Immature natural killer cell (primary cell): ENCODE measurements at regions not wholly inside any gene's neighbourhood (a gene's known extent, or its start where the extent isn't known, plus 50 kb on each side); places are given as distances from the start of the nearest gene placed in this dataset.

Experiments used
- DNase-seq, 3 donors: peaks; one replicate each; pipeline ENCODE4 v3.0.0; 2022; ENCODE audit warnings: mixed read lengths in 1 of 3
- H3K27ac Mint-ChIP-seq, 6 donors: one replicate each; pipeline ENCODE4 v1.8.0; 2020; ENCODE audit warnings: mixed read lengths in 6 of 6, mild to moderate bottlenecking in 5 of 6, inconsistent platforms in 4 of 6, moderate library complexity in 3 of 6
- H3K27me3 Mint-ChIP-seq, 3 donors: one replicate each; pipeline ENCODE4 v1.8.0; 2020 to 2021; ENCODE audit warnings: low read depth in 3 of 3, mild to moderate bottlenecking in 3 of 3, mixed read lengths in 3 of 3, moderate library complexity in 3 of 3, inconsistent platforms in 1 of 3
- H3K36me3 Mint-ChIP-seq, 3 donors: one replicate each; pipeline ENCODE4 v1.8.0; 2020; ENCODE audit warnings: mixed read lengths in 3 of 3, inconsistent platforms in 2 of 3, mild to moderate bottlenecking in 2 of 3
- H3K4me1 Mint-ChIP-seq, 2 donors: one replicate each; pipeline ENCODE4 v1.8.0; 2020; ENCODE audit warnings: inconsistent platforms in 2 of 2, mild to moderate bottlenecking in 2 of 2, mixed read lengths in 2 of 2, moderate library complexity in 1 of 2
- H3K4me3 Mint-ChIP-seq, 5 donors: one replicate each; pipeline ENCODE4 v1.8.0; 2020; ENCODE audit warnings: mild to moderate bottlenecking in 5 of 5, mixed read lengths in 5 of 5, inconsistent platforms in 3 of 5, moderate library complexity in 3 of 5
- H3K9me3 Mint-ChIP-seq, 6 donors: one replicate each; pipeline ENCODE4 v1.8.0; 2020; ENCODE audit warnings: mild to moderate bottlenecking in 6 of 6, mixed read lengths in 6 of 6, inconsistent platforms in 4 of 6, moderate library complexity in 3 of 6

GRCh38 chr9:1653282-1653681 lies 361.9 kb upstream of the SMARCA2 start:
- no peak overlapping the region for H3K4me3 Mint-ChIP-seq
- H3K27ac Mint-ChIP-seq = no peak overlapping the region
- H3K36me3 Mint-ChIP-seq = no peaks in the 10 kb centered on the region
- H3K9me3 Mint-ChIP-seq = peaks cover 0 to 6% (median 0%) of the 10 kb centered on the region in 6 donors
- H3K4me1 Mint-ChIP-seq = no peaks in the 10 kb centered on the region
- DNase-seq = no peak
- H3K27me3 Mint-ChIP-seq = peaks cover 0 to 5% (median 5%) of the 10 kb centered on the region in 3 donors

DNA sequence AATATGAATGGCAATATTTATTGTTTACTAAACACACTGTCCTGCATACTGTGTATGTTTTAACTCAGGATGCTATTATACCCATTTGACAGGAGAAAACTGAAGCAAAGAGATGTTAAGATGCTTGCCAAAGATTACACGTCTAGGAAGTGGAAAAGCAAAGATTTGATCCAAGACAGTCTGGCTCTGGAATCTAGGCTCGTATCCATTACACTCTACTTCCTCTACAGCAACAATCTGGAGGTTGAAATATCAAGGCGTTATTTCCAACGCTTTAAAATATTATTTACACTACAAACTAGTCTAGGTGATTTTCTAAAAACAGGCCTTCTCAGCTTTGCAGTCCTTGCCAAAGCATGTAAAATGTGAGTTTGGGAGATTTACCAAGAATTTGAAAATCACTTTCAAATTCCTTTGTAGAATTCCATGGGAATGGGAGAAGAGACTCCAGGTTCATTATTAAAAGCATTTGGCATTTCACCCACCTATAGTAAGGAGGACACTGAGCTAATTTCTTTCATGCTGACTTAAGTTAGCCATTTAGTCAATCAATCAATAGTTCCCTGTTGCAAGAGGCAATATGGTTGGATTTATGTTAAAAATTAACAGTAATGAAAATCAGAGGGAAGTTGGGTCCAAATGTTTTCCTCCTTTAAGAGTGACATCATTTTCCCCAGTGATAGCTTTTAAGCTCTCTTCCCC lies 356.3 kb upstream of the SMARCA2 start:
- H3K4me3 Mint-ChIP-seq = no peak overlapping the region
- H3K9me3 Mint-ChIP-seq = peaks cover 0 to 9% (median 0%) of the 10 kb centered on the region in 6 donors
- H3K27ac Mint-ChIP-seq = no peak overlapping the region
- H3K36me3 Mint-ChIP-seq = no peaks in the 10 kb centered on the region
- no peaks in the 10 kb centered on the region for H3K4me1 Mint-ChIP-seq
- peaks cover 3 to 5% (median 5%) of the 10 kb centered on the region in 3 donors for H3K27me3 Mint-ChIP-seq
- no peak for DNase-seq

DNA sequence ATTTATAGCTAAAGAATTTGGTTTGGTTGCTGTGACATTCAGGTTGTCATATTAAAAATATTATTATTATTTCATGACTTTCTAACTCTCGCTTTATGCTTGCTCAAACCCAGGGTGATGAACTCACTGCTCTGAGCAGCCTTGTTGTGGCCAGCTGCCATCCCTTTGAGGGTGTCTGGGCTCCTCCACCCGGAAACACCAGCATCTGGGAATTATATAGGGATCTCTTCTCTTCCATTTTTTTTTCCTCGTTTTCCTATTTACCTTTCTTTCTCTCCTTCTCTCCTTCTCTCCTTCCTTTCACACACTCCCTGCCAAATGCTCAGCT lies 355.8 kb upstream of the SMARCA2 start:
- Mint-ChIP-seq H3K9me3 (peaks cover 0 to 9% (median 1%) of the 10 kb centered on the region in 6 donors), H3K36me3 (no peaks in the 10 kb centered on the region), H3K4me3 (no peak overlapping the region), H3K27ac (no peak overlapping the region), H3K27me3 (peaks cover 3 to 5% (median 5%) of the 10 kb centered on the region in 3 donors), H3K4me1 (no peaks in the 10 kb centered on the region)
- no peak for DNase-seq

- Mint-ChIP-seq H3K27me3 (peaks cover 0 to 5% (median 0%) of the 10 kb centered on the region in 3 donors), H3K4me3 (no peak overlapping the region), H3K4me1 (no peaks in the 10 kb centered on the region), H3K27ac (no peak overlapping the region), H3K9me3 (peaks cover 0 to 28% (median 4%) of the 10 kb centered on the region in 6 donors), H3K36me3 (no peaks in the 10 kb centered on the region)
- no peak for DNase-seq
Measured at GRCh38 chr9:1668441-1668840, 346.7 kb upstream of the SMARCA2 start.

DNA sequence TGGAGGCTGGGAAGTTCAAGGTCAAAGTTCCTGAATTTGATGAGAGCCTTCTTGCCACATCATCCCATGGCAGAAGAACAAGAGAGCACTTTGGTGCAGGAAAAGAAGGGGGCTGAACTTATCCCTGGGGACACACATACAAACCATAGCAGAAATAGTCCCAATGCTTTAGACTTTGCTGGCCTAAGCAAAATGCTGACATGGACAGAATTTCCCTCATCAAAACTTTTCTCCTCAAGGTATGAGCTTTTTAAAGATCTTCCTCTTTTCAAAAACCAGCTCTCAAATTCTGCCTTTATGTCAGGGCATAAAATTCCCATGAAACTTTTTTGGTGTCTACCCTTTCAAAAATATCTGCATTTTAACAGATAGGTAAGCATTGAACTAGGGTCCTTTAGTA lies 341.8 kb upstream of the SMARCA2 start:
- Mint-ChIP-seq H3K9me3 (peaks cover 0 to 1% (median 0%) of the 10 kb centered on the region in 6 donors), H3K4me1 (no peaks in the 10 kb centered on the region), H3K4me3 (no peak overlapping the region), H3K27me3 (peaks cover 0 to 2% (median 0%) of the 10 kb centered on the region in 3 donors), H3K36me3 (no peaks in the 10 kb centered on the region), H3K27ac (no peak overlapping the region)
- DNase-seq = no peak

DNA sequence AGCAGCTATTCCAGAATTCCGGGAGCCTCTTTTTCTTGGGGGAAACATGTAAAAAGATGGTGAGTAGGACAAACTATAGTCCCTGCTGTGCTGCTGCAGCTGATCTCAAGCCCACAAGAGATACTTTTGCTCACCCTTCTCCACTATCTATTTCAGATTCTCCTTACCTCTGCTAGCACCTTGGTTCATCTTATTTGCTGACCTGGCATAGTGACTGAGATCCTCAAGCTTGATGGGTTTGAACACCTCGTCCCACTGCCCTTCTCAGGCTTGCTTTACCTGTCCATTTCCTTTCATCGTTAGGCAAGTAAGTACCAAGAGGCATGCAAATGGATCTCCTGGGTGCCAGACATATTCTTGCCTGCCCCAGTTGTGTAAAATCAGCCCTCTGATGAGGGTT lies 338.4 kb upstream of the SMARCA2 start:
- H3K4me3 Mint-ChIP-seq = no peak overlapping the region
- H3K36me3 Mint-ChIP-seq = no peaks in the 10 kb centered on the region
- H3K27me3 Mint-ChIP-seq = peaks cover 0 to 3% (median 0%) of the 10 kb centered on the region in 3 donors
- H3K9me3 Mint-ChIP-seq = peaks cover 0 to 4% (median 0%) of the 10 kb centered on the region in 6 donors
- no peaks in the 10 kb centered on the region for H3K4me1 Mint-ChIP-seq
- no peak overlapping the region for H3K27ac Mint-ChIP-seq
- no peak for DNase-seq

DNA sequence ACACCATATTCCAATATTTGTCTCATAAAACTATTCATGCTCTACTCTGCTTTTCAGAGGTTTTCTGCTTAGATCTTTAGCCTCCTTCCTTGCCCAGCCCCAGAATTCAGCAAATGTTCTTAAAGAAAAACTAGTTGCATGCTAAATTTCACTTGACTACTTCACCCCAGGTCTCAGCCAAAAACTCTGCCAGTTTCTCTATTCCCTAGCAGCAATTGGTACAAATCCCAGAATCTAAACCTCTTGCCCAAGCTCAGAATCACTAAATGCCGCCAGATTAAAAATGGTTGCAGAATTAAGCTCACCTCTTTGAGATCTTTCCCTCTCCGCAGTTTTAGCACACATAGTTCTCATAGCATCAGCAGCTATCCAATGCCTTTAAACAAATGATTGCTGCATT lies 331.2 kb upstream of the SMARCA2 start:
- H3K27ac Mint-ChIP-seq = no peak overlapping the region
- H3K9me3 Mint-ChIP-seq = peaks cover 0 to 4% (median 0%) of the 10 kb centered on the region in 6 donors
- H3K4me3 Mint-ChIP-seq = no peak overlapping the region
- H3K36me3 Mint-ChIP-seq = no peaks in the 10 kb centered on the region
- peaks cover 4 to 7% (median 4%) of the 10 kb centered on the region in 3 donors for H3K27me3 Mint-ChIP-seq
- no peaks in the 10 kb centered on the region for H3K4me1 Mint-ChIP-seq
- no peak for DNase-seq

- DNase-seq = no peak
- Mint-ChIP-seq H3K27ac (no peak overlapping the region), H3K27me3 (peaks cover 0 to 12% (median 0%) of the 10 kb centered on the region in 3 donors), H3K4me1 (no peaks in the 10 kb centered on the region), H3K4me3 (no peak overlapping the region), H3K9me3 (peaks cover 0 to 6% (median under 1%) of the 10 kb centered on the region in 6 donors), H3K36me3 (no peaks in the 10 kb centered on the region)
Measured at GRCh38 chr9:1698991-1699390, 316.2 kb upstream of the SMARCA2 start.

DNA sequence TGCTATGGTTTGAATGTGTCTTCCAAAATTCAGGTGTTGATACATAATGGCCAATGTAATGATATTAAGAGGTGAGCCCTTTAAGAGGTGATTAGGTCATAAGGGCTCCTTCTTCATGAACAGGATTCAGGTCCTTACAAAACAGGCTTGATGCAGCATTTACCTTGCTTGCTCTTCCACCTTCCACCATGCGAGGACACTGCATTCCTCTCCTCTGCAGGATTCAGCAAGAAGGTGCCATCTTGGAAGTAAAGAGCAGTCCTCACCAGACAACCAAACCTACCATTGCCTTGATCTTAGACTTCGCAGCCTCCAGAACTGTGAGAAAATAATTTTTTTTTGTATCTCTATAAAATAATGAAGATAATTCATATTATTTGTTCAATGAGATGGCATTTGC lies 314.0 kb upstream of the SMARCA2 start:
- Mint-ChIP-seq H3K27ac (no peak overlapping the region), H3K9me3 (peaks cover 0 to 6% (median under 1%) of the 10 kb centered on the region in 6 donors), H3K4me3 (no peak overlapping the region), H3K4me1 (no peaks in the 10 kb centered on the region), H3K36me3 (no peaks in the 10 kb centered on the region), H3K27me3 (peaks cover 0 to 10% (median 0%) of the 10 kb centered on the region in 3 donors)
- DNase-seq = no peak

- H3K27me3 Mint-ChIP-seq = peaks cover 0 to 10% (median 0%) of the 10 kb centered on the region in 3 donors
- no peak overlapping the region for H3K27ac Mint-ChIP-seq
- no peaks in the 10 kb centered on the region for H3K4me1 Mint-ChIP-seq
- no peak for DNase-seq
- H3K4me3 Mint-ChIP-seq = no peak overlapping the region
- peaks cover 0 to 6% (median under 1%) of the 10 kb centered on the region in 6 donors for H3K9me3 Mint-ChIP-seq
- H3K36me3 Mint-ChIP-seq = no peaks in the 10 kb centered on the region
Measured at GRCh38 chr9:1702701-1703100, 312.4 kb upstream of the SMARCA2 start.

DNA sequence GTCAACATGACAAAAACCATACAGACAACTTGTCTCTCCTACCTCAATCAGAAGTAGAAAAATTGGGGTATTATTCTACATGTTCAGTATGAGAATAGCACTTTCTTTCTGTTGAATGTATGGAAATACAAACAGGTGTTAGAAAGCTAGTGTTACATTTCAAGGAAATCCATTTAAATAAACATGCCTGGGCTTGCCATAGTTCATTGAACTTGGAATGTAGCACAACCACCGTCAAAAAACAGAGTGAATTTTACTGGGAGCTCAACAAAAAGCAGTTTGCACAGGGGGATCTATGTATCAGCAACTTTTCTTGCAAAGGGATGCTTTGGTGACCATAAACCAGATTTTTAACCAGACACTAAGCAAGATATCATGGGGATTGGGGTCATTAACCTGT lies 307.9 kb upstream of the SMARCA2 start:
- Mint-ChIP-seq H3K9me3 (no peaks in the 10 kb centered on the region), H3K27ac (no peak overlapping the region), H3K4me1 (no peaks in the 10 kb centered on the region), H3K36me3 (no peaks in the 10 kb centered on the region), H3K27me3 (peaks cover 1 to 3% (median 2%) of the 10 kb centered on the region in 3 donors), H3K4me3 (no peak overlapping the region)
- DNase-seq = no peak

GRCh38 chr9:1708219-1708618 lies 306.9 kb upstream of the SMARCA2 start:
- no peak overlapping the region for H3K27ac Mint-ChIP-seq
- no peaks in the 10 kb centered on the region for H3K9me3 Mint-ChIP-seq
- no peaks in the 10 kb centered on the region for H3K4me1 Mint-ChIP-seq
- DNase-seq = no peak
- no peak overlapping the region for H3K4me3 Mint-ChIP-seq
- no peaks in the 10 kb centered on the region for H3K36me3 Mint-ChIP-seq
- H3K27me3 Mint-ChIP-seq = peaks cover 1 to 3% (median 2%) of the 10 kb centered on the region in 3 donors

- Mint-ChIP-seq H3K36me3 (no peaks in the 10 kb centered on the region), H3K4me1 (no peaks in the 10 kb centered on the region), H3K27me3 (peaks cover 1 to 5% (median 2%) of the 10 kb centered on the region in 3 donors), H3K9me3 (peaks cover 0 to 1% (median 0%) of the 10 kb centered on the region in 6 donors), H3K27ac (no peak overlapping the region), H3K4me3 (no peak overlapping the region)
- DNase-seq = no peak
Measured at GRCh38 chr9:1709347-1709746, 305.8 kb upstream of the SMARCA2 start.

- peaks cover 0 to 6% (median 0%) of the 10 kb centered on the region in 6 donors for H3K9me3 Mint-ChIP-seq
- DNase-seq = no peak
- no peak overlapping the region for H3K27ac Mint-ChIP-seq
- peaks cover 4 to 8% (median 5%) of the 10 kb centered on the region in 3 donors for H3K27me3 Mint-ChIP-seq
- no peaks in the 10 kb centered on the region for H3K36me3 Mint-ChIP-seq
- no peaks in the 10 kb centered on the region for H3K4me1 Mint-ChIP-seq
- no peak overlapping the region for H3K4me3 Mint-ChIP-seq
Measured at GRCh38 chr9:1712861-1713450, 302.2 kb upstream of the SMARCA2 start.
